Body of pancreas (tissue), 4 donors: ENCODE measurements at regions not wholly inside any gene's neighbourhood (a gene's known extent, or its start where the extent isn't known, plus 50 kb on each side); places are given as distances from the start of the nearest gene placed in this dataset.

Source experiments
- CTCF ChIP-seq, 7 experiments: fragments of 450-650 bp in 4 of 7; fragments of 200-600 bp in 3 of 7; sonication (generic) in 3 of 7; IDR thresholded peaks; one replicate each; pipeline ENCODE4 v1.5.1; 2016 to 2019; ENCODE audit warnings: antibody characterized with exemption in 7 of 7
- POLR2A ChIP-seq, 3 donors: fragments of 450-650 bp; IDR thresholded peaks; one replicate each; pipeline ENCODE4 v1.6.1; 2016; ENCODE audit warnings: antibody characterized with exemption in 3 of 3, mild to moderate bottlenecking in 2 of 3

- TF ChIP-seq CTCF (IDR thresholded peaks at IDR 0.05): no peak
- TF ChIP-seq POLR2A (IDR thresholded peaks at IDR 0.05): no peak
These were observed 283.3 kb downstream of the DCDC2C start for GRCh38 chr2:3986530-3987258.
